Activated CD8-positive, alpha-beta T cell treated with anti-CD3 and anti-CD28 coated beads for 36 hours (primary cell): ENCODE measurements at regions not wholly inside any gene's neighbourhood (a gene's known extent, or its start where the extent isn't known, plus 50 kb on each side); places are given as distances from the start of the nearest gene placed in this dataset.

Experiments
- ATAC-seq: fragments of 200-7000 bp; cut with Tn5 transposase; one replicate; pipeline ENCODE4 v1.10.0; 2021; ENCODE audit warnings: mild to moderate bottlenecking, moderate library complexity
- CTCF ChIA-PET: fragments of 350-600 bp; sonication (Branson Sonifier 250); formaldehyde crosslinking; loops from one replicate; lab custom pipeline; 2021; ENCODE audit warnings: antibody characterized with exemption; lab: Charles Lee
- POLR2A ChIA-PET: fragments of 350-600 bp; sonication (Branson Sonifier 250); formaldehyde crosslinking; loops from one replicate; lab custom pipeline; 2021; ENCODE audit warnings: antibody characterized with exemption; lab: Charles Lee
- DNase-seq: peaks from one replicate; pipeline ENCODE4 v3.0.0-alpha.2; 2020
- H3K27ac Mint-ChIP-seq: one replicate; pipeline ENCODE4 v1.8.0; 2021; ENCODE audit warnings: mild to moderate bottlenecking, mixed read lengths
- H3K27me3 Mint-ChIP-seq: one replicate; pipeline ENCODE4 v1.8.0; 2021; ENCODE audit warnings: mixed read lengths
- H3K36me3 Mint-ChIP-seq: one replicate; pipeline ENCODE4 v1.8.0; 2021; ENCODE audit warnings: low read depth, mixed read lengths
- H3K4me1 Mint-ChIP-seq: one replicate; pipeline ENCODE4 v1.8.0; 2021; ENCODE audit warnings: low read depth, mixed read lengths
- H3K4me3 Mint-ChIP-seq: one replicate; pipeline ENCODE4 v1.8.0; 2021; ENCODE audit warnings: mild to moderate bottlenecking, moderate library complexity, mixed read lengths
- H3K9me3 Mint-ChIP-seq: one replicate; pipeline ENCODE4 v1.8.0; 2021; ENCODE audit warnings: mixed read lengths
- intact Hi-C: fragments of 100-400 bp; cut with micrococcal nuclease; formaldehyde crosslinking; loops from one replicate; pipeline ENCODE4 v1.10.0; 2022
- TF ChIP-seq, protein P1 (sequence below): fragments of 200-600 bp; IDR thresholded peaks from one replicate; pipeline ENCODE4 v1.8.0; 2022; ENCODE audit warnings: antibody characterized with exemption, mild to moderate bottlenecking

DNA sequence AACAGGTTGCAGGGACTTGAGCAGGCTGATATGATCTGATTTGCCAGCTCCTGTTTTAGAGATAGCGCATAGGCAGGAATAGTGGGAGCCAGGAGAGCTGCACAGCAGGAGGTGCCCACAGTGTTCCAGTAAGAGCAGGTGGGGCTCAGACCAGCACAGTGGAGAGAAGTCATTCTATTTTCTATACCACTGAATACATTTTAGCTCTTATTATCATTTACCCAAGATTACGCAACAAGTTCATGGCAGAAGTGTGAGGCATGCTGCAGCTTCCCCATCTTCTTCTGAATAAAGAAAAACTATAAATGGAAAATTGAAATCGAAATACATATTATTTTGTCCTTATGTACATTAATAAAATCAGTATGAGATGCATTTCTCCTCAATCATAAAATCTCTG lies 114.7 kb upstream of the EDNRA start:
- ChIA-PET POLR2A (no interaction called here), CTCF (no interaction called here)
- Mint-ChIP-seq H3K4me3 (no peak overlapping the region), H3K4me1 (no peaks in the 10 kb centered on the region), H3K36me3 (no peaks in the 10 kb centered on the region), H3K27me3 (no peaks in the 10 kb centered on the region), H3K9me3 (no peaks in the 10 kb centered on the region), H3K27ac (no peak overlapping the region)
- ATAC-seq (no peak), DNase-seq (no peak)
- TF ChIP-seq, protein P1, sequence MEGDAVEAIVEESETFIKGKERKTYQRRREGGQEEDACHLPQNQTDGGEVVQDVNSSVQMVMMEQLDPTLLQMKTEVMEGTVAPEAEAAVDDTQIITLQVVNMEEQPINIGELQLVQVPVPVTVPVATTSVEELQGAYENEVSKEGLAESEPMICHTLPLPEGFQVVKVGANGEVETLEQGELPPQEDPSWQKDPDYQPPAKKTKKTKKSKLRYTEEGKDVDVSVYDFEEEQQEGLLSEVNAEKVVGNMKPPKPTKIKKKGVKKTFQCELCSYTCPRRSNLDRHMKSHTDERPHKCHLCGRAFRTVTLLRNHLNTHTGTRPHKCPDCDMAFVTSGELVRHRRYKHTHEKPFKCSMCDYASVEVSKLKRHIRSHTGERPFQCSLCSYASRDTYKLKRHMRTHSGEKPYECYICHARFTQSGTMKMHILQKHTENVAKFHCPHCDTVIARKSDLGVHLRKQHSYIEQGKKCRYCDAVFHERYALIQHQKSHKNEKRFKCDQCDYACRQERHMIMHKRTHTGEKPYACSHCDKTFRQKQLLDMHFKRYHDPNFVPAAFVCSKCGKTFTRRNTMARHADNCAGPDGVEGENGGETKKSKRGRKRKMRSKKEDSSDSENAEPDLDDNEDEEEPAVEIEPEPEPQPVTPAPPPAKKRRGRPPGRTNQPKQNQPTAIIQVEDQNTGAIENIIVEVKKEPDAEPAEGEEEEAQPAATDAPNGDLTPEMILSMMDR, result no peak
- intact Hi-C loops, result no loop called here

DNA sequence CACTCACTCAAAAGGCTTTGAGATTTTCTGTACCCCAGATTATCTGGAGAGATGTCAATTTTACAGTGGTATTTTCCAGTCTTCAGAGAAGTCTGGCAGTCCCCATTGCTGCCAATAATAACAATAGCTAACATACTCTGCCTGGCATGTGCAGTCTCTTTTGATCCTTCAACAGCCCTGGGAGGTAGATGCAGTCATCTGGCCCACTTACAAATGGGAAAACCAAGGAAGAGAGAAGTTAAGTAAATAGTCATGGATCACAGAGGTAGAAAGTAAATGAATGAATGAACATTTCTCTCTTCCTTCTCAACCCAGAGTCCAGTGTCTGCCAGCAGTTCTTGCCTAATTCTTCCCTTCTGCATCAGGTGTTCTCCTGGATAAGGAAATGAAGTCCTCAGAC lies 113.0 kb upstream of the EDNRA start:
- ChIA-PET POLR2A (no interaction called here), CTCF (no interaction called here)
- Mint-ChIP-seq H3K36me3 (no peaks in the 10 kb centered on the region), H3K4me1 (no peaks in the 10 kb centered on the region), H3K4me3 (no peak overlapping the region), H3K9me3 (no peaks in the 10 kb centered on the region), H3K27me3 (no peaks in the 10 kb centered on the region), H3K27ac (no peak overlapping the region)
- intact Hi-C loops, result no loop called here
- ATAC-seq, result no peak
- TF ChIP-seq, protein P1, result no peak
- DNase-seq, result no peak

DNA sequence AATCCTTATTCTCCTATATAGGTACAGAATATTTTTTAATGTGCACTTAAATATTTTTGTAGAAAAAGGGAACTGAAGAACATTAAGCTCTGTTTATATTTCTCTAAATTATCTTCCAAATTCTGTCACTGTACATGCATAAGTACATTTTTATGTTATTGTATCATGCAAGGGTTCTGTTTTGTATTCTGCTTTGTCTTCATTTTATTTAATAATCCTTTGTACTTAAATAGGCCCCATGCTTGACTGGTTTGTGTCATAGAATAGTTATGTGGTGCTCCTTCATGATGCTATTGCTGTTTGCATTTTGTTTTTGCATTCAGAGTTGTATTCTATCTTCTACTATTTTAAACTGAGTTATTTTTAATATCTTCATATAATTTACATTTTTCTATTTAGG lies 111.9 kb upstream of the EDNRA start:
- Mint-ChIP-seq H3K27ac (no peak overlapping the region), H3K4me1 (no peaks in the 10 kb centered on the region), H3K9me3 (no peaks in the 10 kb centered on the region), H3K27me3 (no peaks in the 10 kb centered on the region), H3K4me3 (no peak overlapping the region), H3K36me3 (no peaks in the 10 kb centered on the region)
- ChIA-PET CTCF (no interaction called here), POLR2A (no interaction called here)
- intact Hi-C loops, result no loop called here
- no peak for DNase-seq
- TF ChIP-seq, protein P1, result no peak
- ATAC-seq, result no peak

DNA sequence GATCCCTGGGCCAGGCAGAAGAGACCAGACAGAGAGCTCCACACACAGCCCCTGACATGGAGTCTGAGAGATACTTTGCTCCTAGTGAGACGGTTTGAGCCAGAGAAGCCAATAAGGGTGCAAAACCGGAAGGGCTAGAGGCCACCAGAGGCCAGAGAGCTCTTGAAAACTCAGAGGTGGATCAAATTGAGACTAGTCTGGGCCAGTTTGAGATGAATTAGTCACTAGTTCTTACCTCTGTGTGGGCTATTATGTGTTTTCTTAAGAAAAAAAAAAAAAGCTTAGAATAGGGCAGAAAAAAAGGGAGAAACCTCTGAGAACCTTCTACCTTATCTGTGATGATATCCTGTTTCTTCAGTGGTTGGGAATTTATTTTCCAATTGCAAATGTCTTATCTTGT lies 110.4 kb upstream of the EDNRA start:
- TF ChIP-seq, protein P1, result no peak
- Mint-ChIP-seq H3K4me3 (no peak overlapping the region), H3K27ac (no peak overlapping the region), H3K4me1 (no peaks in the 10 kb centered on the region), H3K27me3 (no peaks in the 10 kb centered on the region), H3K9me3 (no peaks in the 10 kb centered on the region), H3K36me3 (no peaks in the 10 kb centered on the region)
- ATAC-seq (no peak), DNase-seq (no peak)
- ChIA-PET POLR2A (no interaction called here), CTCF (no interaction called here)
- intact Hi-C loops, result no loop called here

DNA sequence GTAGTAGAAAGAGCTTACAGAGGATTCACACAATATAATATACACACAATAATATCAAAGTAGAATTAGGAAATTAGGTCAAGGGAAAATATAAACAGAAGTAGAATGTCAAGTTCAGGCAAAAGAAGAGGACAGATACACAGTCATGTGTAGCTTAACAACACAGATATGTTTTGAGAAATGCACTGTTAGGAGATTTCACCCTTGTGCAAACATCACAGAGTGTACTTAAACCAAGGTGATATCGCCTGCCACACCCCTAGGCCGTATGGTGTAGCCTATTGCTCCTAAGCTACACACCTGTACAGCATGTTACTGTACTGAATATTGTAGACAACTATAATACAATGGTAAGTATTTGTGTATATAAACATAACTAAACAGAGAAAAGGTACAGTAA lies 110.0 kb upstream of the EDNRA start:
- no peak overlapping the region for H3K27ac Mint-ChIP-seq
- TF ChIP-seq, protein P1, result no peak
- no peak for ATAC-seq

More for the DNA sequence above, 110.0 kb upstream of the EDNRA start:
- Mint-ChIP-seq H3K27me3 (peaks cover 2% of the 10 kb centered on the region), H3K4me1 (no peaks in the 10 kb centered on the region), H3K9me3 (peaks cover 2% of the 10 kb centered on the region), H3K36me3 (no peaks in the 10 kb centered on the region), H3K4me3 (no peak overlapping the region)
- ChIA-PET CTCF (no interaction called here), POLR2A (no interaction called here)
- no peak for DNase-seq
- intact Hi-C loops, result no loop called here
